ENCODE measurements at regions not wholly inside any gene's neighbourhood (a gene's known extent, or its start where the extent isn't known, plus 50 kb on each side); places are given as distances from the start of the nearest gene placed in this dataset.

- DNase-seq, result peak; percentile 42
These were observed 157.2 kb downstream of the TM9SF2 start for GRCh38 chr13:99658261-99658991.

- peak; percentile 33 for DNase-seq
These were observed 156.6 kb downstream of the TM9SF2 start for GRCh38 chr13:99657848-99658260.

DNA sequence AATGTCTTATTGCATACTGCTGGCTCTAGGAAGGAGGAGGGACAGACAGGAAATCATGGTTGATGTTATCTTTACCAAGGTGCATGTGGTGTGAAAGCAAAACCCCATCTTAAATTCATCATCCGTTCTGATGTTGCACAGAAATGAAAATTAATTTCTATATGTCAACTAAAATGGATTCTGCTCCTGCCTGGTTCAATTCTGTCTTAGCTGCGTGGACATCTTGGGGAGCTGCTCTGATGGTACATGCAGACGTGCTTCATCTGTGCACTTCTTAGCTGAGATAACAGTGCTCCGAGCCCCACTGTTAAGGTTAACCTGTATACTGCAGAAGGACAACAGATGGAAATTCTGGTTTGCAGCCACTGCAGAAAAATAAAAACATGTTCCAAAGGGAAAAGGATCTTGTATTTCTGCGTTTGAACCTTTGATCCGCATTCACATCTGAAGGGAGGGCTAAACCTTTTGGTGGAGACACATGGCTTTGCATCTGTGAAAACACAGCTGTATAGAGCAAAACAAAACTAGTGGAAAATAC lies 155.6 kb downstream of the TM9SF2 start:
- DNase-seq, result no peak

DNA sequence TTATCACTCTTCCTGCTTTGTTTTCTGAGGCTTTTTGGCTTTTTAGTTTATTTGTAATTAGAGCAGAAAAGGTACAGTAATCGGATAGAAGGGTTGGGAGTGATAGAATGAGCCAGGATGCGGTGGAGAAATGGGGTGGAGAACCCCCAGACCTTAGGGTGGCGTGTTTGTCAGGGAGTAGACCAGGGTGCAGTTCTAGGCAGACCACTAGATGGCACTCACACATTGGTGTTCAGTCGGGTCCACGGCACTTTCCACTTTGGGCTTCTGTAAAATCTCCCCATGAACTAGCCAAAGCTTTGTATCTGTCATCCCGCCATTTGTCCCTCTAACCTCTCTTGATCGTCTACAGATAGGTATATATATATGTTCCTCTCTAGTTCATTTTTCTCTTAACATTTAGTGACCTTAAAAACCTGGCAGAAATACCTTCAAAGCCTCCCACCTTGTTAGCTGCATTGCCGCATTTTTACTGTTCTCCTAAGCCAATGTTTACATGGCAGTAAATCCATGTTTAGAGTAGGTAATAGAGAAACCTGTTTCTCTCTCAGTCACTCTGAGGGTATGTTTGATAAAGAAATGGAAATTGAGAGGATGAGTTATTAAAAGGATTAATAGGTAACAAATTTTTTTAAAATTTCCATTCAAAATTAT lies 154.9 kb downstream of the TM9SF2 start:
- DNase-seq, result peak; percentile 5

DNA sequence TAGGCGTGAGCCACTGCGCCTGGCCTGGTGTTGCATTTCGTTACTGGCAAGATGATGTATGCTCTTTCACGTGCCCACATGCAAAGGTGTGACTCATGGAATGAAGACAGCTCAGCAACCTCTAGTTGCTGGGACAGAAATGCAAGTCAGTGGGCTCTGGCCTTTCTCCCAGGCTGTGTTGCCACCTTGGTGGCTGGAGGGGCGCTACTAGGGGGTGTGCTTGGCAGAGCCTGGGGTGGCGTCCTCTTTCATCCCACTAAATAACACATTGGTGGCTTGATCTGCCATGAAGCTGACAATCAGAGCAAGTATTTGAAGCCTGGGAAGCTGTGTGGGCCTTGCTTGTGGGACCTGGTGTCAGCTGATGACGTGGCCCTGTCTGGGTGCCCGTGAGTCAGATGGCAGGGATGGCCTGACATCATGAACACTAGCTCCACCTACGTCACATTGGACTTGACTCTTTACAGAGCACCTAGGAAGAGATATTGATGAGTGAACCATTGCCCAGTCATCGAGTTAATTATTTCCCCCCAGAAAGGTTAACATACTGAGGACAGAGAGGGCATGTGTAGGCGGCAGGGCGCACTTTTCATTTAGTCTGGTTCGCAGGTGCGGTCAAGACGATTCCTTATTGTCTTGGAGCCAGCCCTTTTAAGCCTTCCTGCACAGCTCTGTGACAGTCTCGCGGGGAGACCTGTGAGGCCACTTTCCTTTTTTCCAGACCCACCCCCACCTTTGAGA lies 154.2 kb downstream of the TM9SF2 start:
- no peak for DNase-seq

- DNase-seq, result no peak
These were observed 152.8 kb downstream of the TM9SF2 start for GRCh38 chr13:99654076-99654475.

GRCh38 chr13:99653526-99653925 lies 152.3 kb downstream of the TM9SF2 start:
- no peak for DNase-seq

GRCh38 chr13:99652901-99653300 lies 151.6 kb downstream of the TM9SF2 start:
- DNase-seq, result no peak

- DNase-seq, result no peak
These were observed 150.9 kb downstream of the TM9SF2 start for GRCh38 chr13:99652141-99652540.

DNA sequence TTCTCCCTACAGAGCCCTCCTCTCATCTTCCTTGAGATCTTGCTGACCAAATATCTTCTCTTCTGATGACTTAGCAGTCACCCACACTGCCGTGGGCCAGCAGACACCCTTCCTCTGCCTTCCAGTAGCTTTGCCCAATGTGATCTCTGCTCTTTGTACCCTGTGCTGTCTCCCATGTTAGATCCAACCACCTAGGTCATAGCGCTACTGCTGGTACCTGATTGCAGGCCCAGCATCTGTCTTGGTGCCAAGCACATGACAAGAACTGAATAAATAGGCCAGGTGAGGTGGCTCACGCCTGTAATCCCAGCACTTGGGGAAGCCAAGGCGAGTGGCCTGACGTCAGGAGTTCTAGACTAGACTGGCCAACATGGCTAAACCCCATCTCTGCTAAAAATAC lies 149.7 kb downstream of the TM9SF2 start:
- DNase-seq, result no peak

- no peak for DNase-seq
These were observed 149.1 kb downstream of the TM9SF2 start for GRCh38 chr13:99650410-99650809.

- no peak for DNase-seq
These were observed 147.7 kb downstream of the TM9SF2 start for GRCh38 chr13:99648927-99649326.

DNA sequence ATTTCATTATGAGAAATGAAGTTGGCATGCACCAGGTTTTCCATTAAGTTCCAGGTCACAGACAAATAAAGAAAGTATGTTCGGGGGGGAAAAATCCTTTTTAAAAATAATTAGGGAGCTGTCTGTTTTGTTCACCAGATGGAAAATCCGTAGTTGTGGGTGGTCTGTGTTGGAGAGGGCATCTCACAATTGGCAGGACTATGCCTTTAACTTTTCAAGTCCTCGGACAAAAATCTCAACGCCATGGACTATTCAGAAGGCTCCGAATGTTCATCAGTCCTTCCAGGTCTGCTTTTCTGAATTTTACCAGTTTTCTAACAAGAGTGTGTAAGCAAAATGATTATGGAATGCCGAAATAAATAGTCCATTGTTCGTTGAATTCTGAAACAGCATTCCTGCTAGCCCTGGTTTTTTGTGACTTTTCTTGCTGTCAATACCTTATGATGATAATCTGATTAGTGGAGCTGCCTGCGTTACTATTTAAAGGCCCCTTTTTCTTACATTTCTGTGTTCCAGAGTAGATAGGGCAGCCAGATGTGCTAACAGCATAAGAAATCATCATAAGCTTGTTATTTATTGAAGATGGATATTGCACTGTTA lies 146.9 kb downstream of the TM9SF2 start:
- DNase-seq, result no peak

DNA sequence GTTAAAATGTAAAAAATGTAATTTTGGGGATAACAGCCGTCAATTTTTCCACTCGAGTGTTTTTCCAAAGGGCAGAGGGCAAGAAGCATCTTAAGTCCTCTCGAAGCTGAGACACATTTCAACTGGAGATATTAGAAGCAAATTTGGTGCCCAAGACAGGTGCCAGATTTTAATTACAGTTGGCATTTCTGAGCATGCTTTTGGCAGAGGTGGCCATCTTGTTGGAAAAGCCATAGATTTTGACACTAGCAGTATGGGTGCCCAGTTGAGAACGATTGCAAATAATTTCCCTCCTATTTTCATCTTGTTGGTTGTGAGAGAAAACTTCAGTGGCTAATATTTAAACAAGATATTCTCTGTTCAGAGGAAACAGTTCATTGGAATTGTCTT lies 146.3 kb downstream of the TM9SF2 start:
- no peak for DNase-seq

- no peak for DNase-seq
These were observed 145.8 kb downstream of the TM9SF2 start for GRCh38 chr13:99646866-99647595.

DNA sequence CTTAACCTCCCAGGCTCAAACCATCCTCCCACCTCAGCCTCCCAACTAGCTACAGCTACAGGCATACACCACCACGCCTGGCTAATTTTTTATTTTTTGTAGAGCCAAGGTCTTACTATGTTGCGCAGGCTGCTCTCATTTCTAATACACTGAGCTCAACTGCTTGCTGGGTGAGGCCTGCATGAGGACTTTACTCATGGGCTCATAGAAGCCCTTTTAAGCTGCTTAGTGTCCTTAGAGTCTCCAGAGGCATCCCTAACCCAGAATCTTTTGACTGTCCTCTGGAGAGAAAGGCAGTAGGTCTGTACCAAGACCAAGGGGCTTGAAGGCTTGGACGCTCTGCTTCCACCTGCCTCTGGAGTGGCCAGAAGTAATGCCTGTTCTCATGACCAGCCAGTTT lies 141.6 kb downstream of the TM9SF2 start:
- no peak for DNase-seq

DNA sequence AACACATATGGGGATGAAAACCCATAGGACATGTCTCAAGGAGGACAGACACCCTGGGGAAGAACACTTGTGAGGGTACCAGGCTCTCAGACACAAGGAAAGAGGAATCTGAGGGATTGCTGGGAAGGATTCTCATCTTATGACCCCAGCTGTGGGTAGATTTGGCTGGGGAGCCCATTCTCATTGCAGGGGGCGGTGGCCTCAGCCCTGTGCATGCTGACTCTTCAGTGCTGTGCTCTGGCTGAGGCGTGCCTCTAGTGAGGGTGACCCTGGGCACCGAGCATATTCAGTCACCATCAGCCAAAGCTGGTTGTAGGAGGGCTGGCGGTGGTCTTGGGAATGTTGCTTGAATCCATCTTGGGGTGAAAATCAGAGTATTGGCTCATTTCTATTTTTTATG lies 140.7 kb downstream of the TM9SF2 start:
- DNase-seq, result no peak

GRCh38 chr13:99640260-99640659 lies 139.0 kb downstream of the TM9SF2 start:
- DNase-seq, result no peak

DNA sequence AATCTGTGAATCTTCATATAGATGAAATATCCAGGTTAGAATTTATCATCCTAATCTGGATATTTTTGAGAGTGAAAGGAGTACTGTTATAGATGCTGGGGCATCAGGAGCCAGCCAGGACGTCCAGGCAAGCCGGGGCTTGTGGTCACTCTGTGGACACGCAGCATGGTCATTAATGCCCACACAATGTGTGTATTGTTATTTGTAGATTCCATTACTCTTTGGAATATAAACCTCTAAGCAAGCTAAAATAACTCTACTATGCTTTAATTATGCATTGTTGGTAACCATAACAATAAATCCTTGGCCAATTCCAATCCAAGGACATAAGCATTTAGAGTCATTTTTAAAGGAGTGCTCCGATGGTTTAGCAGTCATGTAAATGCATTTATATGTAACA lies 137.9 kb downstream of the TM9SF2 start:
- DNase-seq, result no peak

GRCh38 chr13:99636728-99637353 lies 135.6 kb downstream of the TM9SF2 start:
- DNase-seq, result no peak

DNA sequence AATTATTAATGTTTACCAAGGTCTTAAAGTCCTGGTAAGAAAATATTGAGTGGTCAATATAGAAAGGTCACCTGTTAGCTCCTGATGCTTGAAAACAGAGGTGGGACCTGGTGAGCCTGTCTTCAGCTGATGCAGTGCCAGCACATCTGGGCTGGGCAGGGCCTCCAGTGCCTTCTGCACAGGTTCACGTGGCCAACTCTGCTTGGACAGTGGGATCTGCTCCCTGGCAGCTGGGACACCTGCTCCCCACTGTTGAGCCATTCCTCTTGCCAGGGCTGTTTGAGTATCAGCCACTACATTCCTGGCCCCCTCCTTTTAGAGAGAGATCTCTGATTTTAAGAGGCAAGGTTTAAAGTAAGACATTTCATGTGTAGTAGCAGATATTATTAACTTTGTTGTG lies 135.0 kb downstream of the TM9SF2 start:
- DNase-seq, result no peak

GRCh38 chr13:99634672-99635071 lies 133.4 kb downstream of the TM9SF2 start:
- DNase-seq, result no peak
